ENCODE measurements at regions not wholly inside any gene's neighbourhood (a gene's known extent, or its start where the extent isn't known, plus 50 kb on each side); places are given as distances from the start of the nearest gene placed in this dataset.
"Not testable (repeated sequence)": the region's sequence is repeated elsewhere in the genome, so short reads cannot be mapped to it uniquely, and the experiment has no call there.

DNA sequence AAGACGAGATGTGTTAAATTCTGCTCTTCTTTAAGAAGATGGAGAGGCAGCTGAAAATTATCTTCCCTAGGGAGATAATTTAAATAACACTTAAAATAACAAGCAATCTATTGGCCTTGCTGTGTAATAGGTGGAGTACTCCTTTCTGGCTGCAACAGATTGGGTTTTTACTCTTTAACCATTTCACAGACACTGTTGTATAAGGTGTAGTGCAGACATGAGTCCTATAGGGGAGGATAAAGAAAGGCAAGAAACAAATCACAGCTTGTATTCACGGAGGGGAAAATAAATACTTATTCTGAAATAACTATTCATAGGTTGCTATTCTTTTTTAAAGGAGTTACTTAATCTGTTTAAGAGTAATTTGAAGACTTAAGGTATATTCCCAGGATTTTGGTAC lies 252.0 kb downstream of the ZPLD1 start:
- no peak for DNase-seq

DNA sequence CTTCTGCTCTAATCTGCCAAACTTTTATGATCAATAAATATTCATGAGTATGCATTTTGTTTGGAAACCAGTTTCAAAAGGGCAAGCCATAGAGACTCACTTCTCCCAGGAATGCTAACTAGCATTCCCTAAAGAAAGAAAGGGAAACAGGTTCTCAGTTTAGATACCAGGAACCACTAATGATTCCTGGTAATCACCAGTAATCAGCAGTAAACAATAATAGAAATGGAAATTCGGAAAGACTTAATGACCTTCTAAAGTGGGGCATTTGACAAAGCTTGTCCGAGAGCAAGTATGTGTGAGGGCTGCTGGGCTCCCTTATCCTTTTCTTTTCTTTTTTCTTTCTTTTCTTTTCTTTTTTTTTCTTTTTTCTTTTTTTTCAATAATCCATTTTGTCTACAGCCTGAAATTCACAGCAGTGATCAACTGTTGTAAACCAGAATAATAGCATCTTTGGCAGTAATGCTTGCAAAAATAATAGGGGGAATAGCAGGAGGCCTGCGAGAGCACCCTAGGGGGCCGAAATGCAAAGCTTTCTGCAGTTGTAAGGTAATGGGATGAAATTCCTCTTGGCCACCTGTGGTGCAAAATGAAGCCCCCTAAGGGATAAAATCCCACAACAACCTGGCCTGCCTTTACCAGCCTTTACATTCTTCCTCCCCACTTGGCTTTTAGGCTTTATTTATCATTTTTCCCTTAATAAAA lies 253.2 kb downstream of the ZPLD1 start:
- DNase-seq = no peak

DNA sequence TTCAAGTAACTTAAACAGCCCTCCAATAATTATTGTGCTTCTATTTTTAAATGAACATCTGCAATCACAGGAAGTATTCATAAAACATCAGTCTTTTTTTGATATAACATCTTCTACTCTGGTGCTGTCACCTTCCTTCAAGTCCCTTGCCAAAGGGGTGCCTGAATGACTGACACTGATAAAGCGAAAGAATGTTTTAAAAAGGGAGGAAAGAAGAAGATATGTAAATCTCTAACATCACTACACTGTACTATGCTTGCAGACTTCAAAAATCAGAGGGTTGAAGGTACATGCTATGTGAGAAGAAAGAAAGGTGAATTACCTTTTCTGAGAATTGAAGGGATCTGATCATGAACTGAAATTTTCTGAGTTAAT lies 253.7 kb downstream of the ZPLD1 start:
- DNase-seq = no peak

DNA sequence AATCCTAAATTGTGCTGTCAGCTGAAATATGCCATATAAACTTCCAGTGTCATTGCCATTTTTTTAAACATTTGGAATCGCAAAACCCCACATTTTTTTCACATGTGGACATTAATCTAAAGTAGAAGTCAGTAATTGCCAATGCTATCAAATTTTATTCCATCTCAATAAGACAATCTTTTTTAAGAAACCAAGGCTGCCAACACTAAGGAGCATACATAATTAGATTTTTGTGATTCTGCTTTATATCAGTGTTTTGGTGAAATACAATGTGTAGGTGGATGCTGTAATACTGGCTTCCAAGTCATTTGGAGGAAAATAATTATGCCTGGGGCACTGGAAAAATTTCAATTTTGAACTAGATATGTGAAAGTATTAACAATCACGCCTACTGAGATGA lies 256.7 kb downstream of the ZPLD1 start:
- no peak for DNase-seq

DNA sequence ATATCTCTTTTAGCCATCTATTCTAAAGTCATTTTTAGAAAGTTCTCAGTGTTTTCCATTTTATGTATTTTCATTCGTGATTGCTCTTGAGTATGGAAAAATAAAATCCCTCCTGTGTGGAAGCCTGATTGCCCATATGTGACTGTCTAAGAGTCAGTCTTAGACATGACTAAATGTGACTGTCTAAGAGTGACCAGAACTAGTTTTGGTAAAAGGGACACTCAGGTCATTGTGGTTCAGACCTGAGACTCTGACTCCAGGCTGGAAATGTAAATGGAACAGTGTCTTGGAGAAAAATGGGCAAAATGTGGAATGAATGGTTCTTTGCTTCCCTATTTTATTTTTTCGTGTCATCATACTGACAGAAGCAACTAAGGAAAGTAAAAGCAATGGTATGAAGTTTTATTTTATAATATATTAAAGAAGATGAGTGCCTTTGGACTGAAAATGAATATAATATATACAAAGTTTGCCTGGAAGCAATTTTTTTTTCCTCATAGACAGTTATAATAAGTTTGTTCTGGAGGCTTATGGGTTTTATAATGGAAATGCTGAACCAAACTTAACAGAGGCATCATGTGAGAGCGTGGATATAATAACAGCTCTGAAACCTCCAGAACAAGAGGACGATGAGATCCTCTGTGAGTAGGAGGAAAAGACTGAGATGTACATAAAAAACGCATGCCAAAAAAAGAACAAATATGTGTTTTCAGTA lies 264.4 kb downstream of the ZPLD1 start:
- no peak for DNase-seq

DNA sequence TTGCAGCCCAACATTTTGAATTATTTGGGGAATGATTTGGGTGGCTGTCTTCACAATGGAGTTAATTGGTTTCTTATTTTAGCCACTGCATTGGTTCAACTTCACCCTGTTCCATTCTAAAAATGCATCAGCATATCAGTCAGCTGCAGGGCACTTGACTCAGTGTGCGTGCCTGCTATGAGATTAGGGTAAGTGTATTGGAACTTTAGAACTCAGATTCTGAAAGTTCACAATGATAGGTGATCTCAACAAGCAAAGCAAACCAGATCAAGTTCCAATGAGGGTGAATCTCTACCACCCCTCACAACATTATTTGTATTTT lies 265.0 kb downstream of the ZPLD1 start:
- no peak for DNase-seq

DNA sequence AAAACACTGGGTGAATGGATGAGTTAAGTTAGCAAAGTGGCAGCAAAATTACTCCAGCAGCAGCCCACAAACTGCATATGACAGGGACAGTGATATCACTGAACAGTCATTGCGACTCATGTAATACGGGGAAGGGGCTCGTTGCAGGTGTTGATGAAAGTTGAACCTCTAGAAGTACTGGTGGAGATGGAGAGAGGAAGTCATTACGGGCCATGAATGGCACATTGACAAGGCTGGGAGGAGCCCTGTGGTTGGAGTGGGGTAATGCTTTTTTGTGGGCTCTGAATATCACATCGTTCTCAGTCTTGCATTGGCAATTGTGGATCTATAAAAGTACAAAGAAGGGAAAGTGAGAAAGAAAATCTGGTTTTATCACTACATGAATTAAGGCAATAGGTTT lies 278.1 kb downstream of the ZPLD1 start:
- DNase-seq = no peak

DNA sequence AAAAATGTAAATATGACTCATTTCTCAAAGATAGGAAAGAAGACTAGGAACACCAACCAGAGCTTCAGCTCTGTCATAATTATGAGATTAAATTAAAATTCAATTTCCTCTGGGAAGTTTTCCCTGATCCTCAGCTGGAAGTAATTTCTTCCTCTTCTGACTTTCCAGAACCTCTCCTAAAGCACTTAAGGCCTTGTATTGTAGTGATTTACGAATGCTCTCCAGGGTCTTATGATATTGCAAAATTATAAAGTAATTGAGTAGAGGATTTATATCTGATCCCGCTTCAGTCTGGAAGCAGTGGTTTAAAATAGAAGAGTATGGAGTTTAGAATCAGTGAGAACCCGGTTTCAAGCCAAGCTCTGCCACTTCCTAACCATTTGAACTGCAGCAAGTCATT lies 279.8 kb downstream of the ZPLD1 start:
- no peak for DNase-seq

DNA sequence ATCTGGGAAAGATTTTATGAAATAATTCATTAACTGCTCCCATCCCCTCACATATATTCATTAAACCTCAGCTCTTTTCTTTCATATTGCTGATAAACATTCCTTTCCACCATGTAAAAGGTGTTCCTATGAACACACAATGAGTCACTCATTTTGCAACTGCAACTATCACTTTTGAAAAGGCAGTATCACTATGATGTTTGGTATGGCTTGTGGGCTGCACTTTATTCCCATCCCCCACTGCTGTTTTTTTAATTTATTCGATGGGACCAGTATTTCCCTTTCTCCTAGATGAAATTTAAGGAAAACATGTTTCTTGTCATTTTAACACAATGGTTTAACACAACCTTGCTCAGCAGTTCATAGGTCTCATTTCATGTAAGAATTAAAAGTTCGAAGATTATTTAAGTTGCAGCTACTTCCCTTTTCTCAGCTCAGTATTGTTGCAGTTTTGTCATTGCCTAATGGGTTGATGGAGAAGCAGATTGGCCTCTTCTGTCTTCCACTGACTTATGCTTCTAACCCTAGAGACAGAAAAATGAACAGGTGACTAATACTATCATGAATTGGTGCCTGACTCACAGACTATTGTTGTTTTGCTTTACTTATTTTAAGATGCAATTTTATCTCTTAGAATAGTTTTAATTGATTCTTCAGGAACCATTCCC lies 280.3 kb downstream of the ZPLD1 start:
- no peak for DNase-seq

DNA sequence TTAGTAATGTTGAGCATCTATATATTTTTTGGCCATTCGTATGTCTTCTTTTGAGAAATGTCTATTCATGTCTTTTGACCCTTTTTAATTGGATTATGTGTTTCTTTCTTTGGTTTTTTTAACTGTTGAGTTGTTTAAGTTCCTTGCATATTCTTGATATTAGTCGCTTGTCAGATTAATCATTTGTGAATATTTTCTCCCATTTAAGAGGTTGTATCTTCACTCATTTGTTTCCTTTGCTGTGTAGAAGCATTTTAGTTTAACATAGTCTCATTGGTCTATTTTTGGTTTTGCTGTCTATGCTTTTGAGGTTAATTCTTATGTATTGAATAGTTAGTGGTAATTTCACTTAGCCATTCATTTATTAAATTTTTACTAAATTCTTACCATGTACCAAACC lies 283.8 kb downstream of the ZPLD1 start:
- DNase-seq = no peak

DNA sequence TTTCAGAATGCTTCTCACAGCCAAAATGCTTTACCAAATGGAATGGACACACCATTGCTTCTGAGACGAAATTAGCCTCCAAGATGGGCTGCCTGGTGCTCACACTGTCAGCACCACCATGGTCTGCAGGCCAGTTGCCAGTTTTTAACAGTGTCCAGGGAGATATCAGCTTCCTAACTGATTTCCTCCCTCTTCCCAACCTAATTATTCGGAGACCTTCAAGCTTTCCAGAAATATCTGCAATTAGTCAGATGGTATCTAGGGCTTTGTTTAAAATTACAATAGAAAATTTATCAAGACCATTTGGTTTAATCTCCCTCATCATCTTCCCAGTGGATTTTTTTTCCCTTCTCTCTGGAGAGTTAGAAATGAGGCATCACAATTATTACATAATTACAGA lies 287.5 kb downstream of the ZPLD1 start:
- DNase-seq = no peak

DNA sequence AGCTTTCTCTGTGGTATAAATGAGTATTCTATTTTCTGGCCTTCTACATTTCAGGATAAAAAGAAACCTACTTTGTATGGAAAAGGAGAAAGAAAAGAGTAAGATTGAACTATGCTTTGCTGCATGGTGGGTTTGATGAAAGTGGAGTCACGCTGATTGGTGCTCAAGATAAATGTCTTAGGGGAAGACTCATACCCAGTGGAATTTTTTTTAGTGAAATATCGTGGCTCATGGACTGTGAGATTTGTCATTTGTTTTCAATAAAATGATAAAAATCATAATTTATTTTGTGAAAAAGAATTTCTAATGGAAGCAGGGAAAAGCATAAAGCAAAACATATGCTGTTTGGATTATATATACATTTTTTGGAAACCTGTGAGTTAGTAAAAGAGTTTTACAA lies 292.5 kb downstream of the ZPLD1 start:
- DNase-seq = no peak

DNA sequence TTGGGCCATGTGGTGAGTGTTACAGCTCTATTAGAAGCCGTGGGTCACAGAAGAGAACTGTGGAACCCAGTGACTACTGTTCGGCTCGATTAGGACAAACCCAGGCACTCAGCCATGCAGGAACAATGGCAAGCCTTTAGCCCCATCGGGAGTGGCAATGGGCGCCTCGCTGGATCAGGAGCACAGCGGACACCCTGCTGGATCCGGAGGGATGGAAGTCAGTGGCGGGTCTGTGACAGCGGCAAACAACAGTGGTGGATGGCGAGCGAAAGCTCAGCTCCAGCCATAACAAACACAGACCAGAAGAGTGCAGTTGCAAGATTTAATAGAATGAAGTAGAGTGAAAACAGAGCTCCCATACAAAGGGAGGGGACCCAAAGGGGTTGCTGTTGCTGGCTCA lies 297.8 kb downstream of the ZPLD1 start:
- DNase-seq = not testable (repeated sequence)

DNA sequence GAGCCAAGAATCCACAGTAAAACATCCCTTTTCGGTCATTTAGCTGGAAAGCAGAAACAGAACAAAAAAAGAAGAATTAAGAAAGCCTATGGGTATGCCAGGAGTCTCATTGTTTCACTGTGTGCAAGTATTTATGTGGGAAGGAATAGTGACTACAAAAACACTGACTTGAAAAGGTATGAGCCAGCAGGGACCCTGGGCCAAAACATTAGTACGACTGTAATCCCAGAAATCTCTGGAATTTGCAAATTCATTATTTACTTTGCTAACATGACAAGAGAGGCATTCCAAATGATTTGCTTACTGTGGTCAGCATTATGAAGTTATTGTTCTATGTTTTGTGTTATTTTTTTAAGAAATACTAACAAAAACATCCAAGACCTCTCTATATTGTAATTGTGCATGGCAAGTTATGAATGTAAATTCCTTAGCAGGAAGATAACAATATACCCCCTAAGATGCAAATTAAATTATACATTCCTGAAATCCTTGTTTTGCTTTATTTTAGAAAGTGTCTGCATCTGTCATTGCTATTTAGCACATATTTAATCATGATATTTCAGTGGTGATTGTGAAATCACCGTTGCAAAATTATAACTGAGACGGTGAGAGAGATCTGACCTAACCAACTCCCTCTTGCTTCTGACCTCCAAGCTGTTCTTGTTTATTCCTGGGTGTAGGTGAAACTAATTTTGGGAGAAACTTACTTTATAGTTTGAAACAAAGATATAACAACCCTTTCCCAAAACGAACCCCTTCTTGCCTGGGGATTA lies 299.2 kb downstream of the ZPLD1 start:
- DNase-seq = no peak

DNA sequence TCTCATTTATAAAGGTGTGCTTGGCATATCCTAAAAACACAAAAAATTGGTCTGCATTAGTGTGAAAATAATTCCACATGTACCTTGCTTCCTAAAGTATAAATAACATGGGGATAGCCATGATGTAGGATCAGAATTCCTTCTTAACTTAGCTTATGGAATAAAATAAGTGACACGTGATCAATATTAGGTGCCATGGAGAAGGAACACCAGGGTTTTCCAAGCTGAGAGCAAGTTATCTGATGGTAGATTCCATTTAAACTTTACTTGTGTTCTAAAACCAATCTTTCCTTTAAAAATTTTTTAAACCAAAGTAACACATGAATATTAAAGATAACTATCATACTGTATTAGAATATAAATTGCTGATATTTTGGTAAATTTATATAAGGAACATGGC lies 300.5 kb downstream of the ZPLD1 start:
- no peak for DNase-seq

DNA sequence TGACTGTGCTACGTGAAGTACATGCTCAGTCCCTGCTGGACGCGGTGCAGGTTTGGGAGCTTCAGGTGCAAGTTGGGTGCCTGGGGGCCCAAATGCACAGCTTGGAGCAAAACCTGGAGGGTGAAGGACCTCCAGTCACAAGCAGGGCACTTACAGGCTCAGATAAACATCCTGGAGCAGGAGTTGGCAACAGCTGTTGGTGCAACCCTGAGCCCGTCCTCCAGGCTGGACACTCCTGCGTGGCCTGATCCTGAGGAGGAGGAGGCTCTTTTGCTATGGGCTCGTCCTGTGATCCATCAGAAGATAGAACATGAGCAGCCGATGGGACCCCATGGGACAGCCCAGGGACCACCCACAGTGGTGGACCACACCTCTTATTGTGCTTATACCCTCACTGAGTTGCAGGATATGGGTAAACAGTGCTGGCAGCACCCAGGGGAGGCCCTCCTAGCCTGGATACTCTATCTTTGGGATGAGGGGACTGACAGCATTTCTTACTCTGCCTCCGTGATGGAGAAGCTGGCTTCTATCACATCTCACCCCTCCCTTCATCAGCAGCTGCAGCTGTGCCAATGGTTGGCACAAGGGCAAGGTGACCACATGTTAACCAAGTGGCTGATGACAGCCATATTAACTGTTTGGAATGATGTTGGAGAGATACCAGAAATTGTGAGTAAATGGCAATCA lies 301.6 kb downstream of the ZPLD1 start:
- DNase-seq = no peak

DNA sequence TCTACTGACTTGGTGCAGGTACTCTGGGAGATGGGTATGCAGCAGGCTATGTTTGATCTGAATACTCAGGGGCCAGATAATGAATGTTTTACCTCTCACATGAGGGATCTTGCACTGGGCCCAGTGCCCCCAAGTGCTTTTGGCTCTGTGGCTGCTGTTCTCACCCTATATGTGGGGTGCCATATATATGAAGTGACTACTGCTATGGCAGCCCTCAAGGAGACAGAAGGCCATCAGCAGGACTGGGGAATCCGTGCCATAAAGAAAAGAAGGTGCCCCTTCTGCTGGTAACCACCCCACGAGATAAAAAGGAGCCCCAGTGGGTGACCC lies 302.1 kb downstream of the ZPLD1 start:
- no peak for DNase-seq

DNA sequence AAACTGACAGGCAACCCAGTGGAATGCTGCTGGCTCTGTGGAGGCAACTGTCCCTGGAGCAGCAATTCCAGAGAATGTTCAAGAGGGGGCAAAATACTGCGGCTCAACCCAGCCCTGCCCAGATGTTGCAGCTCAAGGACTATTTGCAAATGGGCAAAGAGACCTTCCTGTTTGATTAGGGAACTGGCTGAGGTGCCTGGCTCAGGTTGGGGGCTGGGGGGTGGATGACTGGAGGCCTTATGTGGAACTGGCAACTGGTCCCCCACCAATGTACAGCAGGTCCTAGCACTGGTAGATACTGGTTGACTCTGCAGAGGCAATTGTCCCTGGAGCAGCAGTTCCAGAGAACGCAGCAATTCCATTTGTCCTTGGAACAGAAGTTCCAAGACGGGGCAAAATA lies 302.5 kb downstream of the ZPLD1 start:
- no peak for DNase-seq

DNA sequence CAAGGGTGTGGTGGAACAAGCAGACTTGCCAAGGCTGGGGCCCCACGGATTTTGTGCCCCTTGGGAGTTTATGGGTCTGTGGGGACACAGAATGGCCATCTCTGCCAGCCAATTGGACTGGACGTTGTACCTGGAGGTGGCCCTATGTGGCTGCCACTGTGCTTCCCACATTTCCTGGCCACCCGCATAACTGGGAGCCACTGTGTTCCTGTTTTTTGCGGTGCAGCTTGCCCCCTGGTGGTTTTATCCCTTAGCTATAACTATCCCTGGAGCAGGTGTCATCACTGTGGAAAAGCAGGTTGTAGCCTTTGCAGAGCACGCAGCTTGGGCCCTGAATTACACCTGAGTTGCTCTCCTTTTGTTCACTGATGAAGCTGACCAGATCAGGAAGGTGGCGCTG lies 306.3 kb downstream of the ZPLD1 start:
- no peak for DNase-seq

DNA sequence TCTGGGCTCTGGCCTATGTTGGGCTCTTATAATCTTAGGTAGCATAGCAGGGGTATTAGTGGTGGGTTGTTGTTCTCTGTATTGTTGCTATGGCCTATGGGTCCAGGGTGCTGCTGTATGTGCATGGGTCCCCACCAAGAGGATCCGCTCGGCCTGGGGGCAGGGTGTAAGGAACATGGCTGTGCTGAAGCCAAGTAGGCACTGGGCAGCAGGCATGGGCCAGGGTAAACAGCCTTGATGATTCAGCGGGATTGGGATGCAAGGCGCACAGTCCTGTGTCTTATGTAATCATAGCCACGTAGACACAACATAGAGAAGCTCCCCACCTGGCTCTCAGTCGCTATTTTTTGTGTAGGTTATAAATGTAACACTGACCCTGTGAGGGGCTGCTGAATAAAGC lies 306.9 kb downstream of the ZPLD1 start:
- DNase-seq = no peak

DNA sequence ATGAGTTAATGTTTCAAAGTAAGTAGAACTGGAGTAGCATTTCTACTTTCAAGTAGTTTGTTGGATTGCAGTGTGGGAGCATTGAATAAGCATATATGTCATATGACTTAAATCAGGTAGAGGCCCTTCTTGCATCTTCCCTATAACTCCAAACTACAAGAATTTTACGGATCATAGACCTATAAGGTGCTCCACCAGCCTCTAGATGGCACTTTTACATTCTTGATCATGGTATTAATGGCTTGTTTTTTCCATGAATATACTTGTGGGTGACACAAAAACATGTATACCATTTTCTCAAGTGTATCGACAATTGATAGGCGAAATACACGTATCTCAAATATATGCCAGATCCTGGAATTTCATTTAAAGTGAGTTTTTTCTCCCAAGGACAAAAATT lies 311.1 kb downstream of the ZPLD1 start:
- no peak for DNase-seq

DNA sequence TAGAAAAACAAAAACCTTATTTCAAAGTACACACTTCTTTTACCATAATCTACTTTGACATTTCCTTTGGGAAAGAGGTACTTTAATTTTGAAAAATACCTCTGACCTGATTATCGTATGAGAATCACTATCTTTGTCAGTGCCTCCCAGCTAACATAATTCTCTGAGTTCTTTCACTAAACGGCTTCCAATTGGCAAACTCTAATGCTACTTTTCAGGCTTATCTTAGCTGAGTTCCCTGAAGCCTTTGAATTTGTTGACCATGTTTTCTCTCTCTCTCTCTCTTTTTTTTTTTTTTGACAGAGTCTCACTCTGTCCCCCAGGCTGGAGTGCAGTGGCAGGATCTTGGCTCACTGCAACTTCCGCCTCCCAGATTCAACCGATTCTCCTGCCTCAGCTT lies 312.8 kb downstream of the ZPLD1 start:
- no peak for DNase-seq

DNA sequence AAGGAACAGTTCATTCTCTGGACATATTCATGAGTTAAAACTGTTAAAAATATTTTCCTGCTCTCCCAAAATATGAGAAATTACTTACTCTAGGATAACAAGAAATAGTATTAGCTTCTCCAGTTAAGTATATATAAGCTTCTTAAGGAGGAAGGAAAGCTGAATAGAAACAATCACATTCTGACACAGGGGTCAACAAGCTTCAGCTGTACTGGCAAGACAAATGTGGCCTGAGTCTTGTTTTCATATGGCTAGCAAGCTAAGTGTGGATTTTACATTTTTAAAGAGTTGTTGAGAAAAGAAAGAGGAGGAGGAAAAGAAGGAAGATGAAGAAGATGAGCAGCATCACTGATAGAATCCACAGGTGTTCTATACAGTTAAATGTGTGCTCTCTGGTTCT lies 313.8 kb downstream of the ZPLD1 start:
- DNase-seq = no peak
